ENCODE measurements at regions not wholly inside any gene's neighbourhood (a gene's known extent, or its start where the extent isn't known, plus 50 kb on each side); places are given as distances from the start of the nearest gene placed in this dataset.

- TF ChIP-seq CTCF (IDR thresholded peaks at IDR 0.05) (no peak), PRDM15 (CRISPR knock-in tag; IDR thresholded peaks at IDR 0.05) (no peak), FOXP1 (CRISPR knock-in tag; IDR thresholded peaks at IDR 0.05; ENCODE audit: borderline replicate concordance) (no peak), NR2C2 (CRISPR knock-in tag; IDR thresholded peaks at IDR 0.05) (no peak), ATF2 (CRISPR knock-in tag; IDR thresholded peaks at IDR 0.05; ENCODE audit: borderline replicate concordance, low read depth) (no peak), ATF1 (CRISPR knock-in tag; IDR thresholded peaks at IDR 0.05) (no peak), ZNF416 (CRISPR knock-in tag; IDR thresholded peaks at IDR 0.05) (no peak), ELF4 (CRISPR knock-in tag; IDR thresholded peaks at IDR 0.05; ENCODE audit: low read depth) (no peak), ZNF263 (CRISPR knock-in tag; IDR thresholded peaks at IDR 0.05; ENCODE audit: low read depth) (no peak), IRF2 (CRISPR knock-in tag; IDR thresholded peaks at IDR 0.05; ENCODE audit: borderline replicate concordance, low read depth) (no peak), NFE2L1 (CRISPR knock-in tag; IDR thresholded peaks at IDR 0.05) (no peak), E2F4 (CRISPR knock-in tag; IDR thresholded peaks at IDR 0.05; ENCODE audit: borderline replicate concordance, low read depth) (no peak)
- TF ChIP-seq, protein P1, sequence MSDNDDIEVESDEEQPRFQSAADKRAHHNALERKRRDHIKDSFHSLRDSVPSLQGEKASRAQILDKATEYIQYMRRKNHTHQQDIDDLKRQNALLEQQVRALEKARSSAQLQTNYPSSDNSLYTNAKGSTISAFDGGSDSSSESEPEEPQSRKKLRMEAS (CRISPR knock-in tag; IDR thresholded peaks at IDR 0.05) = no peak
Observed at GRCh38 chr15:96472681-96473080, 142.2 kb downstream of the NR2F2 start.

Data from WTC11 (cell line).